SKM-1 treated with dmso at 0.1 percent for 144 hours (cell line): ENCODE measurements at regions not wholly inside any gene's neighbourhood (a gene's known extent, or its start where the extent isn't known, plus 50 kb on each side); places are given as distances from the start of the nearest gene placed in this dataset.

ENCODE experiments used
- DNase-seq: peaks from one replicate; lab custom pipeline; 2025; ENCODE audit not compliant: unreplicated experiment; lab: John Stamatoyannopoulos, UW

DNA sequence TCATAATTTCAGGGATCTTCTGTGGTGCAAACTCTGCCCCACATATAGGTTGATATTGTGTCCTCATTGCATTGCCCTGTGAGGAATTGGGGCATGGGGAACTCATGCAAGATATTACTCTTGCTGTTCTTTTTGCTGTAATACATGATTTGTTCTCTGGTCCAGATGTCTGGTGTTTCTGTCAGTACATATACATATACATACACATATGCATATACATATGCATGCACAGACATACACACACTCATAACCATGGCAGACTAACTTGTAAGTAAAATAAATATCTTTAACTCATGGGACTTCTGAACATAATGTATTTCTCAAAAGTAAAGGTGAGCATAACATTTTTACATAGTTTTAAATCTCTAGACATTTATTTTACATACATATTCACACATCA is 438.3 kb downstream of the CD109 start:
- DNase-seq: no peak

DNA sequence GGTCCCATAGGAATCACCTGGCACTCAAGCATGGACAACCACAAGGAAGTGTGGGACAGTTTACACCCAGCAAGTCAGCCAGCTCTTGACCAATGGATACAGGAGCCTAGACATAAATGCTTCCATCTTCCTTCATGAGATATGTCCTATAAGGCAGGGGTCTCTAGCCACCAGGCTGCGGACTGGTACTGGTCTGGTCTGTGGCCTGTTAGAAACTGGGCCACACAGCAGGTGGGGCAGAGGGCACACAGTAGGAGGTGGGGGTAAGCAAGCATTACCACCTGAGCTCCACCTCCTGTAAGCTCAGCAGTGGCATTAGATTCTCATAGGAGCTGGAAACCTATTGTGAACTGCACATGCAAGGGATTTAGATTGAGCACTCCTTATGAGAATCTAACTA is 437.1 kb downstream of the CD109 start:
- DNase-seq: no peak

DNA sequence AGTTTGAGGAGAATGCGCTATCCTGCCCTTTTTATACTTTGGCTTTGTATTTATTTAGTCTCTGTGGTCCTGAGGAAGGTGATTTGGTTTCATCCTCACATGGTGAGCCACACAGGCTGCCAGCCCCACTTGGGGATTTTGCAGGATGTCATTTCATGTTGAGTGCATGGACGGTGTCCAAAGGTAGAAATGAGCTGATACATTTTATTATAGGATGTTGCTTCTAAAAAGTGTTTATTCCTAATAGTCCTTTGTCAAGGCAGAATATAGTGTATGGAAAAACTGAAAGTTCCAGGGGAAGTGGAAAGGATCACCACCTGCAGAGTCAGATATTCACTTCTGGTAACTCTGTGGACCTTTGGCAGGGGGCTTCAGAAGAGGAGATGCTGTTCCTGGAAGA is 434.6 kb downstream of the CD109 start:
- DNase-seq: no peak

DNA sequence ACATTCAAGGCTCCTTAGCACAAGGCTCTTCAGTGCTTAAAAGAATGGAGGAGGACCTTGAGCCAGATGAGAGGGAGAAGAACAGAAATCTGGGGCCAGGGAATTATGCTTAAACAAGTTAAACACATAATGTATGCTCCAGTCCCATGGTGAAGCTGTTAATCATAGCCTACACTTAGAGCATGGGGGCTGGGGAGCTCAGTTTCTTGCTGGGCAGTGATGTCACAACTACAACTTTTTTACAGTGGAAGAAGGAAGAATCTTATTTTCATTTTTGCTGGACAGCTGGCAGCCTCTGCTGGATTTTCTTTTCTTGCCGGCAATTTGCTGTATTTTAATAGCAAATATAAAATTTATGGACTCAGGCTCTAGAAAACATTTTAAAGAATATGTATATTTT is 432.5 kb downstream of the CD109 start:
- DNase-seq: no peak

DNA sequence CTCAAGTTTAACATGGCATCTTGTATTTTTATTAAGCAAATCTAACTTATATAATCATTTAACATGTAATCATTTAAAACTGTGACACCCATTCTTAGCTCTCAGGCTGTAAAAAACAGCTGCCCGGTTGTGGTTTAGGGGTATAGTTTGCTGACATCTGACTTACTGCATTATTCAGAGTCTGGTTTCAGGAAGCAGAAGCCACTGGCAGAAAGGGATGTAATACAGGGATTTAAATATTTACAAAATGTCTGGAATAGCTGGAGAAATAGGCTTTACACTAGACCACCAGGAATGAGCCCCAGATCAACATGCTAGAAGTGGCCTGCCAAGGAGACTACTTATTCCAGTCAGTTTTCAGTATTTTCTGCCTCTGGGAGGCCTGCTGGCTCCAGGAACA is 421.1 kb downstream of the CD109 start:
- DNase-seq: no peak

DNA sequence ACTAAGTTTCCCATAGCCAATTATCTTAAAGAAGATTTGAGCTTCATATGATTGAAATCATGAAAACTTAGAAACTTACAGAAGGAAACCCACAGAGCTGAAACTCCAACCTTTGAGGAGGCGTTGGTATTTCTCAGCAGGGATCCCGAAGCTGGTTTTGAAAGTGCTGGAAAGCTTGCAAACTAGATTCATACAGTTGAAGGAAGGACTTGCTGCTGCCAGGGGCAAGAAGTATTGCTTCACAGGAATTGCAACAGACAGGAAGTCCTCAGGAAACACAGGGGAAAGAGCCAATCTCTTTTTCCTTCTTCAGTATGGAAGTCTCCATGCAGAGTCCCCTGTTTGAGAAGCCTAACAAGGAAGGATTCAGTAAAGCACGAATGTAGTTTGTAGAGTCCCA is 419.7 kb downstream of the CD109 start:
- no peak for DNase-seq

DNA sequence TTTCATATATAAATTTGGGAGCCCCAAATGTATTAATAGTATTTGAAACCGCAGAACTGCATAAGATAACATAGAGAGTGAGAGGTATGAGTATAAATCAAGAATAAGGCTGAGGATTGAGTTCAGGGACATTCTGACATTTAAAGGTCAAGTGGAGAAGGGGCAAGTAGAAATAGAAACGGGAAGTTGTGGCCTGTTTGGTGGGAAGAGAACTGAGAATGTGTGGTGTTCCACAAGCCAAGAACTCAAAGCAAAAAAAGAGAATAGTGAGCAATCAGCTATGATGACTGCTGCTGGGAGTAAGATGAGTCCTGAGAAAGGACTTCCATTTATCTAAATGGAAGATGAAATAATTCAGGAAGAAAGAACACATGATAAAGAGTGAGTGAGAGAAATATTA is 418.4 kb downstream of the CD109 start:
- DNase-seq: peak; percentile 36

DNA sequence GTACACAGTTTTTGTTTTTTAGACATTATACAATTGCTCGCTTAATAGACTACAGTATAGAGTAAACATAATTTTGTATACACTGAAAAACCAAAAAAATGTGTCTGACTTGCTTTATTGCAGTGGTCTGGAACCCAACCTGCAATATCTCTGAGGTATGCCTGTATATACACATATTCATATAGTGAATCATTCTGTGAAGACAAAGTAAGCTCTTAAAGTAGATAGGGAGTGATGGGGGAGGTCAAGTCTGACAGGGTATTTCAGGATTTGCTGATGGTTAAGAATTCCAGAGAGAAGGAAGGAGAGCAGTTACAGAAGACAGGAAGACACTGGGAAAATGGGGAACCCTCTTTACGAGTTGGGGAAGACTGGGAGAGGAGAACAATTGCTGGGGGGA is 417.9 kb downstream of the CD109 start:
- no peak for DNase-seq

DNA sequence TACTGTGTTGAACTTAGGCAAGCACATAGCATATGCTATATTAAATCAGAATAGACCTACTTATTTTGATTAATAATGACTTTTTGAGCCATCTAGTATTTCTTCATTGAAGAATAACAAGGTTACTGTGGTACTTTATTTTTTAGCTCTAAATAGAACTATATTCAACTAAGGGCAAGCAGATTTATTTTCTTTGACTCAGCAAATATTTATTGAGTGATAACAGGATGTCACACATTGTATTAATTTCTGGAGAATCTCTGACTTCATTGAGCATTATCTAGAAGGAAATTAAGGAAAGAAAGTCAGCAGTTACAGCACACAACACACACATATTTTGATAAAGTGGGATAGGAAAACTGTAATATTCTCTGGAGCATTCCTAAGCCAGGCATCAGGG is 407.4 kb downstream of the CD109 start:
- DNase-seq: no peak

DNA sequence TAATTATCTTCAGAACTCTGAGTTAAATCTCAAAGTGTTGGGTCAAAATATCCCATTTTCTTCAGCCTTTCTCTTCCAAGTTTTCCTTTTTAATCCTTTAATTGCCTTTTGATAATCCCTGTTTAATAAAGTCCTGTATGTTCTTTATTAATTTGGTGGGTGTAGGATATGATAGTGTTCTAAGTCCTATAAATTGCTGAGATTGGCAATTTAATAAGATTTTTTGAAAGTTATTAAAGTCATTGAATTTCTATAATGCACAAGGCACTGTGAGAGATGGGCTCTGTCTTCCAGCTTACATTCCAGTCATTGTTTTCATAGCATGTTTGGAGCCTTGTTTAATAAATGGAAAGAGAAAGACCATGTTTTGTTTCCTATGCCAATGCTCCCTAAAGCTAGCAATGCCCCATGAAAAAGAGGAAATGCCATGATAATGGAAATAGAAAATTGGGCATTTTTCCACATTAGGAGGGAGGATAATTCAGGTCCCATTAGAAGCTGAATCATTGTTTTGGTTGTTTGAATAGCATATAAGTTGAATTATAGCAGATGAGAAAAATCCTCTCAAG is 404.8 kb downstream of the CD109 start:
- DNase-seq: no peak

DNA sequence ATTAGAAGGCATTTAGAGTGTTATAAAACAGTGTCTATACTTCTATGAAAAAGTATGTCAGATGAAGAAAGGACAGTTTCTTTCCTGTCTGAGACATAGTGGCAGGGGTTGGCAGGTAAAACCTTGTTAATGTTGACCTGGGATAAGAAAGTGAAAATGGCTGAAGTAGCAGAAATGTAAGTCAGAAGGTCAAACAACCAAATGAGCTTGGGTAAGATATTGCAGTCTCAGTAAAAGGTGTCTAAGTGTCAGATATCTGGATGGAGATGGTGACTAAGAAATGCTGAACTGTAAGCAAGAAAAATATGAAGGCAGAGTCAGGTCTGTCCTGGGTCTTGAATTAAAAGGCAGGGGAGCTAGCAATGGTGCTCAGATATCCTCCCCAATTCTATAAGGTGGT is 400.3 kb downstream of the CD109 start:
- no peak for DNase-seq

DNA sequence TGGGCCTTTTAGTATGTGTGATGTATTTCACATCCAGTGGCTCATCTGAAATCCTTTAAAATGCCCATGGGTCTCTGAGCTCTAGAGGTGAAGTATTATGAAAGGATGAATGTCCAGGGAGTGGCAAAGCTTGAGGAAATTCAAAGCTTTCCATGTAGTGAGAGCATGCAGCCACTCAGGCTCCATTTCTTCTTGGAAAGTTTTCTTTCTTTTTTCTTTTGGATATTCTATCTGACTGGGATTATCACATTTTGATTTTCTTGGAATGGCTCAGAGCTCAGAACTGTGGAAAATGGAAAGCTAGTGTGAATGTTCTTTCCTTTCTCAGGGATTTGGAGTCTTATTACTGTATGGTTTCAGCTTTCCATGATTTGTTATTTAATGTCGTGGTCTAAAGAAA is 397.4 kb downstream of the CD109 start:
- DNase-seq: no peak

DNA sequence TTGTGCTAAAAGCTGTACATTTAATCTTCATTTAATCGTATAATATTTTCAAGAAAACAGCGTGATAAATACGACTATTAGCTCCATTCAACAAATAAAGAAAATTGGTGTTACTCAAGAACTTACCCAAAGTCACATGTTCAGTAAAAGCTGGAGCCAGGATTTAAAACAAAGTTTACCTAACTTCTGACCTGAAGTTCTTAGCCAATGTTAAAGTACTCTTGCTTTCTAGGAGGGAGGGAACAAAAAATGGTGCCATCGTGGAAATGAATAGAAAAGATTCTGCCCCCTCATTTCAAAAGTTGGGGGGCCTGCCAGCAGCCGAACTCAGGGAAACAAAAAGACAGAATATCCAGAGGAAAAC is 395.8 kb downstream of the CD109 start:
- no peak for DNase-seq

DNA sequence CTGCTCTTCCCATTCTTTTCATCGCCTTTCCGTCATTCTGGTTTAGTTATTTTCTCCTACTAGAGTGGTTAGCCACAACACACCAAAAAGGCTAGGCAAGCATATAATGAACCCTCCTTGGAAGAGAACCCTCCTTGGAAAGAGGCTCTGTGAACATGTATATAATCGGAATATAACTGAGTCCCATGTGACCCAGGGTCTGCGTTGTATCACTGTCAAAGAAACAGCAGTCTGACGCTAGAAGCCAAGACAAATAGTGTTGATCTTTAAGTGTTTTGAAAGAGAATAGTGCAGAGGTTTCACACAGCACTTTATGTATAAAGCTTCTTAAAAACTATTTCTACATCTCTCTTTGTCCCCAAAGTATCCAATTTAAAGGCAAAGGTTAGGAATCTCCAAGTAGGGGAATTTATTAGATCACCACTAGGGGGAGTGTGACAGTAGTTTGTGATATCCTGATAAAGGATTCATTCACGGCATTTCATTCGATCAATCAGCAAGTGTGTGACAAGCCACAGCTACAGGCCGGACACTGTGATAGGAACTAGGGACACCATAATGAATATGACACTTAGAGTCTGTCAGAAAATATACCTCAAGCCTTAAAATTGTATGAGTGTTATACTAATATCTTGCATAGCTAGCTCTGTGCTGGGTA is 395.3 kb downstream of the CD109 start:
- DNase-seq: peak; percentile 49

DNA sequence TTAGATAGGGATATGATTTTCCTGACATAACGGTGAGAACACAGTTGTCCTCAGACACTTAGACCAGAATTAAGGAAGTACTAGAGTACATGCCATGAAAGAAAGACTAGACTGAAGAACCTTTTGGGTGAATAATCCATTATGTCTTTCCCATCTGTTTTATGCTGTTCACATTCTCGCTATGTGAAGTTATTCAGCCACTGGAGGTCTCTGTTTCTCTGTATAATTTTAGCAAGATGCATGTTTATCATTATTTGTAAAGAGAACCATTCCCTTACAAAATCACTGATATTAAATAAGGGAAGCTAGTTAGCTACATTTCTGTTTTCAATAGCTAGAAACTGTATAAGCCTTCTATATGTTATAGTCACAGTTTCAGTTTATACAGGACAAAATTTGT is 391.9 kb downstream of the CD109 start:
- DNase-seq: no peak

DNA sequence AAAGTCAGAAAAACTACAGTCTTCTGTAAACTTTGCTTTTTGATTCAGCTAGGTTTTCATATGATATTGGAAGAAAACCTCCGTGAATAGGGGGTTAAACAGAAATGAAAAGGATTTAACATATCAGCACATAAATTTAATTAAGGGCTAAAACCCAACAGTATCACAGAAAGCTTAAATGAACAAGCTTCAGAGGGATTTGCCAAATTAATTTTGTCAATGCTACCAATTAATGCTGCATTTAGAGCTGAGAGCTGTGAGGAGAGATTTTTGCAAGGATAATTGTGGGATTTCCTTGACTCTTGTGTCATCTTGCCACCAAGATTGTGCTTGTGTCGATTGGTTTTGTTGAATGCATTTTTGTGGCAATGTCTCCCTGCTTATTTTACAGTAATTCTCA is 379.9 kb downstream of the CD109 start:
- DNase-seq: no peak

DNA sequence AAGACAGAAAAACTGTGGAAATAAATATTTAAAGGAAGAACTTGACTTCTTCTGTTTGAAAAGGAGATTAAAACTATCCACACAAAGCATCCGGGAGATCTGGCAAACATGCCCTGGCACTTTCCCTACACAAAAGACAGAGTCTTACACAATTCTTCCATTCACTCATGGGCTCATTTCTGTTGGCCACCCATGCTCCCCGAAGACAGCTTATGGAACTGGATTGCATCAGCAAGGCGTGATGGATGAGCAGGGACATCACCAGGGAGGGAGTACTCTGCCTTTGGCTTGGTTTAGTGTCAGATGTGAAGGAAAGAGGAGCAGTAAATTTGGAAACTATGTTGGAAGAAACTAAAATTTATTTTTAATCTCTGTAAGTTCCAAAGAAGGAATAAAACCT is 379.3 kb downstream of the CD109 start:
- no peak for DNase-seq

DNA sequence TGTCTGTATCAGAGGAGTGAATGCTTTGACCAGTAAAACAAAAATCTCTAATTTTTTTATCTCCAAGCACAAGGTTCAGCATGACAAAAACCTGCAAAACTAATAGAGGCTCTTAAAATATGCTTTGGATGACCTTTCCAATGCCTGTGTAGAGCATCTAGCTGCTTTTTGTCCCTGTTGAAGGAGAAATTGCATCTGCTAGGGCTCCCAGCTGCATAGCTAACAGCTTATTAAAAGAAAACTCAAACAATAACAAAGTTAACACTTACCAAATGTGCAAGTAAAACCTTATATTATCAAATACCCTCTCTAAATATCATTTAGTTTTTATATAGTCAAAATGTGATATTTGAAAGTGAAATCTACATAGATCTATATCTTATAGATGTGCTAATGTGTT is 378.6 kb downstream of the CD109 start:
- no peak for DNase-seq

DNA sequence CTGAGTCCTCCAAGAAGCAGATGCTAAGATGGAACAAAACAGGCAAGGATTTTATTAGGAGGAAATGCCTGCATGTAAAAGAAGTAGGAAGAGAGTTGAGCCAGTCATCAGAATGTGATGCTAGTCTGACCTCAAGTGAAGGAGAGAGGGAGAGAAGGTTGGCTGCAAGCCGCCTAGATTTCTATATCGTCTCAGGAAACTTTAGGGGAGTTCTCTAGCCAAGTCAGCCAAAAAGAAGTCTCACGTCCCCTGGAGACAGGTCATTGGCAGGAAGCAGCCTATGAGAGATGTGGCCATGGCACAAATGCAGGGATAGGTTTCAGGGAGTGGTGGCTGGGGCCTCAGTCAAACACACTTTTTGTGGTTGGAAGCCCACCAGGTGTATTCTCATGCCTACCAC is 378.0 kb downstream of the CD109 start:
- no peak for DNase-seq

DNA sequence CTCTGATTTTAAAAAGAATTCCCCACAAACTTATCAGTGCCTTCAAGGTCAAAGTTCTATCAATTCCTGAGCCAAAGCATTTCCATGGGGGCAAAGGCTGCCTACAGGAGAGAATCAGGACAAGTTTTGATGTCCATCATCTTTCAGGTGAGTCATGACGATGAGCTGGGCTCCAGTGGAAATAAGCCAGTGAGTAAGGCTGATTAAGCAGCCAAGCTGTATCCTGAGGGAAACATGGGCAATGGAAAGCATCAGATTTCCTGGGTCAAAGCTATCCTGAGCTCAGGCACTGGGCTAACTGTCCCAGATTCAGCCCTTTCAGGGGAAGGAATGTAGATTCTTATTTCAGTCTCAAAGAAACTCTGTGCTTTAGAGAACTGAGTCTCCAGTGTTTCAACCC is 377.4 kb downstream of the CD109 start:
- no peak for DNase-seq

DNA sequence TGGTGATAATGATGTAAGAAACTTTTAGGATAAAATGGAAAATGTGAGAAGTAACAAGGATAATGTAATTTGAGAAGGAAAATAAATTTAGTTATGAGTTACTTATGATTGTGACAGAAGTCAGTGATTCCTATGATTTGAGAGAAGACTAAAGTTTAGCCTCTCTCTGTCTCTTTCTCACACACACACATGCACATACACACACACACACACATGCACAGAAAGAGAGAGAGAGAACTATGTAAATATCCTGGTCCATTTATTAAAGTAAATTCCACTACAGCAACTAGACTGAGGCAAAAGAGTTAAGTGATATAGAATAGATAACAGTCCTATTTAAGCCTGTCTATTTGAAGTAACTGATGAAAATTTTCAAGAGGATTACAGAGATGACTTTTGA is 375.2 kb downstream of the CD109 start:
- DNase-seq: no peak

DNA sequence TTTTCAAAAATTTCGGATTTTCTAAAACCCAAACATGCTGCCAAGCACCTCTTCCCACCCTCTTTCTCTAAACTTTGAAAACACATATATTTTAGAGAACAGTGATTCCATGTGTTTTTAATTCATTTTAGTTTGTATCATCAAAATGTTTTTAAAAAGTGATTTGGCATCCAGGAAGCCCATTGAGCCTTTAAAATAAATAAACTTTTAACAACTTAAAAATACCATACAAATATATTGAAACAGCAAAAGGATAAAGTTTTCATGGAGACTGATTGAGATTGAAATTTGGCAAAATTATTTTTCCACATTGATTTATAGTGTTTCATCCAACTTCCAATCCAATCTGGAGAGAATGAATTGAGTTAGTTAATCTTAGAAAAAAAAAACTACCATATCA is 374.7 kb downstream of the CD109 start:
- DNase-seq: no peak

DNA sequence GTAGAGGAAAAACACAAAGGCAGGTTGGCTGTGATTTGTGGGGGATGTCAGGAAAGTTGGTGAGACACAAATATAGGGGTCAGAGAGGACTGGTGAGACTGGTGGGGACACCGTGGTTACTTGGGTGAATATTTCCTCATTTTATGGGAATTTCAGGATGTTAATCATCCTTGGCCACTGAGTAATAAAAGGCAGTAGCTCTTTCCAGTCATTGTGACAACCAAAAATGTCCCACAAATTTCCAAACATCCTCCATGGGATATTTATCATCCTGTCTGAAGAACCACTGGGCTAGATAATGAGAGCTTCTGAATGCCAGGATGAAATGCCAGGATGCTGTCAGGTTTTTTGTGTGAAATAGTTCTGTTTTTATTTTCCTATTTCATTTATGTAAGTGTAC is 374.1 kb downstream of the CD109 start:
- DNase-seq: no peak
